SJCRH30 (cell line): ENCODE measurements at regions not wholly inside any gene's neighbourhood (a gene's known extent, or its start where the extent isn't known, plus 50 kb on each side); places are given as distances from the start of the nearest gene placed in this dataset.
"Not testable (repeated sequence)": the region's sequence is repeated elsewhere in the genome, so short reads cannot be mapped to it uniquely, and the experiment has no call there.

Experiments
- DNase-seq, 2 experiments: peaks; one replicate each; pipeline ENCODE4 v3.0.0-alpha.2; 2015 to 2020
- H3K27ac ChIP-seq: fragments of 250-450 bp; sonication (Bioruptor Pico); 2 replicates; pipeline ENCODE4 v1.5.1; 2020; ENCODE audit warnings: mild to moderate bottlenecking, moderate library complexity
- H3K27me3 ChIP-seq: fragments of 250-450 bp; sonication (Bioruptor Pico); 2 replicates; pipeline ENCODE4 v1.5.1; 2020; ENCODE audit warnings: mild to moderate bottlenecking, moderate library complexity
- H3K36me3 ChIP-seq: fragments of 250-450 bp; sonication (Bioruptor Pico); 2 replicates; pipeline ENCODE4 v1.5.1; 2020; ENCODE audit warnings: mild to moderate bottlenecking, moderate library complexity
- H3K4me1 ChIP-seq: fragments of 250-450 bp; sonication (Bioruptor Pico); 2 replicates; pipeline ENCODE4 v1.5.1; 2020; ENCODE audit warnings: mild to moderate bottlenecking, moderate library complexity
- H3K4me3 ChIP-seq: fragments of 250-450 bp; sonication (Bioruptor Pico); 2 replicates; pipeline ENCODE4 v1.5.1; 2020; ENCODE audit warnings: mild to moderate bottlenecking, moderate library complexity
- H3K9me3 ChIP-seq: fragments of 250-450 bp; sonication (Bioruptor Pico); replicated peaks from 2 replicates; pipeline ENCODE4 v1.5.1; 2020; ENCODE audit warnings: mild to moderate bottlenecking, moderate library complexity

GRCh38 chr6:4629789-4630188, 146.4 kb upstream of the CDYL start:
- not testable (repeated sequence) for H3K4me3 ChIP-seq, H3K27me3 ChIP-seq, H3K27ac ChIP-seq, H3K36me3 ChIP-seq, H3K4me1 ChIP-seq, H3K9me3 ChIP-seq, DNase-seq

DNA sequence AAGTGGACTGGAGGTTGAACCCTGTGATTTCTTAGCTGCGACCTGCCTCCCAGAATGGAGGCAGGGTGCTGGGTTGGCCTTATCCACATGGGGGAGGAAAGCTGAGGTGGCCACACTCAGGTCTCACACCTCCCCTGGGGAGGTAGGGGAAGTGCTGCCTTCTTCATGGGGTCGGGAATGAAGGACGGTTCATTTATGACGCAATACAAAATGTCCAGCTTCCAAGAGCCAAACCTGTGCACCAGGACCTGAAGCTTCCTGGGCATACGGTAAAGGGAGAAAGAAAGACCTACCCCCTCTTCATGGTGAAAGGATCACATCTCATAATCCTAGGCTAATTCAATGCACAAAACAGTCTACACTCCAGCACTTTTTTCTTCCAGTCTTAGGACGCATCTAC, 150.6 kb upstream of the CDYL start:
- no peak for DNase-seq
- H3K36me3 ChIP-seq = no peaks in the 10 kb centered on the region
- no peak overlapping the region for H3K27ac ChIP-seq
- no peaks in the 10 kb centered on the region for H3K4me1 ChIP-seq
- no peaks in the 10 kb centered on the region for H3K9me3 ChIP-seq
- no peak overlapping the region for H3K4me3 ChIP-seq
- no peaks in the 10 kb centered on the region for H3K27me3 ChIP-seq

- no peak for DNase-seq
- Histone ChIP-seq H3K36me3 (no peaks in the 10 kb centered on the region), H3K4me3 (no peak overlapping the region), H3K27me3 (no peaks in the 10 kb centered on the region), H3K4me1 (no peaks in the 10 kb centered on the region), H3K9me3 (no peaks in the 10 kb centered on the region), H3K27ac (no peak overlapping the region)
Observed at GRCh38 chr6:4624726-4625125, 151.5 kb upstream of the CDYL start.

- no peaks in the 10 kb centered on the region for H3K4me1 ChIP-seq
- no peak overlapping the region for H3K4me3 ChIP-seq
- no peaks in the 10 kb centered on the region for H3K36me3 ChIP-seq
- no peak overlapping the region for H3K27ac ChIP-seq
- DNase-seq = no peak
- no peaks in the 10 kb centered on the region for H3K27me3 ChIP-seq
- no peaks in the 10 kb centered on the region for H3K9me3 ChIP-seq
Observed at GRCh38 chr6:4620284-4621151, 155.7 kb upstream of the CDYL start.

GRCh38 chr6:4616311-4616710, 159.9 kb upstream of the CDYL start:
- Histone ChIP-seq H3K9me3 (no peaks in the 10 kb centered on the region), H3K4me3 (no peak overlapping the region), H3K4me1 (no peaks in the 10 kb centered on the region), H3K27me3 (no peaks in the 10 kb centered on the region), H3K36me3 (no peaks in the 10 kb centered on the region), H3K27ac (no peak overlapping the region)
- DNase-seq = no peak

DNA sequence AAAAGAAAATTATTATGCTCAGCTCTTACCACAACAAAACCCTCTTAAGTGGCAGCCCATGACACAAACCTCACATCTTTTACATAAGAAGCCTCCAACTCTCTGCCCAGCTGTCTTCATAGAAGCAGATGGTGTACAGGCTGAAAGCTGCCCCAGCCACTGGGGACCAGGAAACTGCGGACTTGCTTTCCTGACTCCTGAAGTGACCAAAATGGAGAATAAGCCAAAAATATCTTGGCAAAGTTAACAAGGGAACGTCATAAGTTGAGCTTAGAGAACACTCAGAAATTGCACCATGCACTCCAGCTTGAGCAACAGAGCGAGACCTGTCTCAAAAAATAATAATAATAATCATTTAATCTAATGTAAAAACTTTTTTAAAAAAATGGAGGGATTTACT, 160.3 kb upstream of the CDYL start:
- Histone ChIP-seq H3K27ac (no peak overlapping the region), H3K27me3 (no peaks in the 10 kb centered on the region), H3K4me1 (no peaks in the 10 kb centered on the region), H3K9me3 (no peaks in the 10 kb centered on the region), H3K36me3 (no peaks in the 10 kb centered on the region), H3K4me3 (no peak overlapping the region)
- DNase-seq = no peak

DNA sequence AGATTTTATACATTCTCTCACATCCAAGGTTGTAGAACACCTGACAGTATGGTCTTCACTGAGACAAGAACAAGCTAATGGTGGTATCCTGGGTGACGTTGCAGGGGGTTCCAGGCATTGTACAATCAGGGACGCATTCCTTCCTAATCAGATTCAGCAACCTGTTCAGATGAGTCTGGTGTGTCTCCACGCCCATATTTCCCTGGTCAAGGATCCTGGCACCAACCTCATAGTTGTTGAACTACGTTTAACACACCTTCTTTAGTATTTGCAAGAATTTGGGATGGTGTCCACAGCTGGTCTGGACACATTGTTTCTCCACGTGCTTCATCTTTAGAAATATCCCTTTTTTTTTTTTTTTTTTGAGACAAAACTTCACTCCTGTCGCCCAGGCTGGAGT, 161.0 kb upstream of the CDYL start:
- Histone ChIP-seq H3K36me3 (no peaks in the 10 kb centered on the region), H3K27ac (no peak overlapping the region), H3K4me3 (no peak overlapping the region), H3K9me3 (no peaks in the 10 kb centered on the region), H3K27me3 (no peaks in the 10 kb centered on the region), H3K4me1 (peaks cover 5% of the 10 kb centered on the region)
- no peak for DNase-seq

GRCh38 chr6:4614637-4615036, 161.6 kb upstream of the CDYL start:
- Histone ChIP-seq H3K4me3 (no peak overlapping the region), H3K27ac (no peak overlapping the region), H3K36me3 (no peaks in the 10 kb centered on the region), H3K4me1 (peaks cover 10% of the 10 kb centered on the region), H3K9me3 (no peaks in the 10 kb centered on the region), H3K27me3 (no peaks in the 10 kb centered on the region)
- no peak for DNase-seq

DNA sequence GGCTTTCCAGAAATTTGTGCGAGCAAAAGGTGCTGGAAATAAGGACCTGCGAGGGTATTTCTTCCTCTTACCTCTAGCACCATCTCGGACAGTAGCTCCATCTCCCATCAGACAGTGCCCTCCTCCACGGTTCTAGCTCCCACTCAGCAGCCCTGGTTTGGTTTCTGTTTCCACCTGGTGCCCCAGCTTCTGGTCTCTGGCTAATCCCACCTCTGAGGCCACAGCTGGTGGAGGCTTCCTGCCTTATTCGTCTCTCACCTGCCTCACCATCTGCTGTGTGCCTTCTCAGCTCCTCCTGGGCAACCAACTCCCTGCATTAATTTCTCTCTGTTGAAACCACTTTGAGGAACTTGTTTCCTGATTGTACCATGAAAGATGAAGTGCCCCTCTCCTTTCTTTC, 162.4 kb upstream of the CDYL start:
- Histone ChIP-seq H3K36me3 (no peaks in the 10 kb centered on the region), H3K4me3 (no peak overlapping the region), H3K4me1 (peaks cover 16% of the 10 kb centered on the region), H3K9me3 (no peaks in the 10 kb centered on the region), H3K27ac (no peak overlapping the region), H3K27me3 (no peaks in the 10 kb centered on the region)
- no peak for DNase-seq

- H3K36me3 ChIP-seq = no peaks in the 10 kb centered on the region
- no peaks in the 10 kb centered on the region for H3K27me3 ChIP-seq
- H3K4me3 ChIP-seq = no peak overlapping the region
- H3K9me3 ChIP-seq = no peaks in the 10 kb centered on the region
- H3K4me1 ChIP-seq = peaks cover 18% of the 10 kb centered on the region
- peak in 1 of 2 experiments; percentile 25 for DNase-seq
- no peak overlapping the region for H3K27ac ChIP-seq
Observed at GRCh38 chr6:4613381-4613780, 162.8 kb upstream of the CDYL start.

- no peaks in the 10 kb centered on the region for H3K9me3 ChIP-seq
- no peak overlapping the region for H3K27ac ChIP-seq
- H3K4me1 ChIP-seq = peaks cover 24% of the 10 kb centered on the region
- H3K27me3 ChIP-seq = no peaks in the 10 kb centered on the region
- no peak for DNase-seq
- no peak overlapping the region for H3K4me3 ChIP-seq
- no peaks in the 10 kb centered on the region for H3K36me3 ChIP-seq
Observed at GRCh38 chr6:4612636-4613171, 163.5 kb upstream of the CDYL start.

- Histone ChIP-seq H3K27ac (no peak overlapping the region), H3K4me1 (peaks cover 31% of the 10 kb centered on the region), H3K36me3 (no peaks in the 10 kb centered on the region), H3K27me3 (no peaks in the 10 kb centered on the region), H3K4me3 (no peak overlapping the region), H3K9me3 (no peaks in the 10 kb centered on the region)
- DNase-seq = no peak
Observed at GRCh38 chr6:4611429-4612129, 164.6 kb upstream of the CDYL start.

DNA sequence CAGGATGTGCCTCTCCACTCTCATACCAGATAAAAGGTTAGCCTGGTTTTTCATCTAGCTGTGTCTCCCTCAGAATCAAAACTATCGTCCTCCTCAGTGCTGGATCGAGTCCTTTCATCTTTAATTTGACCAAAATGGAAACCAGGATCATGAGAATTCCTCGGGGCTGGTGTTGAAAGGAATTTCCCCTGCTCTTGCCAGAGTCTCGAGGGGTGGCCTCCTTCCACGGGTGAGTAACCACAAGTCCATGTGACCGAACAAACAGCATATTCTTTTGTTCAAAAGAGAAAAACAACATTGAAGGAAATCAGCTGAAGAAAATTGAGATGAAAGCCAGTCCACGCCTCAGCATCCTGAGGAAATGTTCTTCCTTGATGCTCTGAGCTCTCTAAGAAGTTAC, 165.9 kb upstream of the CDYL start:
- DNase-seq = peak; percentile 30 to 39
- Histone ChIP-seq H3K4me1 (peaks cover 40% of the 10 kb centered on the region), H3K4me3 (no peak overlapping the region), H3K36me3 (no peaks in the 10 kb centered on the region), H3K9me3 (no peaks in the 10 kb centered on the region), H3K27ac (peak overlapping the region; percentile 29), H3K27me3 (no peaks in the 10 kb centered on the region)

DNA sequence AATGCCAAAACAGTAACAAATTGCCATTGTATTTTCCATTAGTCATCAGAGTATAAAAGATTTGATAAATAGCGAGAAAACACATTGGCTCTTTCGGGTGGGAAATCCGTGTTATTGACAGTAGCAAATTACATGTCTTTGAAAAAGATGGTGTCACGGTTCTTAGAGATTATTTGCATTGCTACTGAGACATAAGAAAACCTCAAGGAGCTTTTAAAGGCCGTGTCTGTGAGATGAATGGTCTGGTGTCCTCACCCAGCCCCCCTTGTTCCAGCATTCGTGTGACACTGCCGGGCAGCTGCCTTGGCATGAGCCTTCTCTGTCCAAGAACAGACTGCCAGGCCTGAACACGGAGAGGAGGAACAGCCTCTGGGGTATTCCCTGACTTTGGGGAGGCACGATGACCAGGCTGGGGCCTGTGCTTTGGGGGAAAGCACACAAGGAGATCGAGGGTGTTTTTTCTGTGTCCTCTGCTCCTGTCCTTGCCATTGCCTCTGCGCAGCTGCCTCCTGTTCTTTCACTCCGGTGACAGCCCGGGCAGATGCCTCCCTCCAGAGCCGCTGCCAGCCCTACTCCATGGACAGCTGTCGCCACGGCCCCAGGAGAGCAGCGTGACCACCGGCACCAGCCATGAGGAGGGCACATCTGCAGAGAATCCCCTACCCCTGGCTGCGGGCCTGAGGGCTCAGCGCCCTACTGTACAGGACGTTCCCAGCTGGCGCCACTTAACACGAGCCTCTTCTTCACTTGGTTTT, 167.7 kb upstream of the CDYL start:
- Histone ChIP-seq H3K36me3 (no peaks in the 10 kb centered on the region), H3K4me3 (peak overlapping the region; percentile 49), H3K27me3 (no peaks in the 10 kb centered on the region), H3K4me1 (peaks cover 40% of the 10 kb centered on the region), H3K27ac (peak overlapping the region; percentile 99), H3K9me3 (no peaks in the 10 kb centered on the region; the same call in 1 of the 2 replicates)
- peak; percentile 94 for DNase-seq

GRCh38 chr6:4607793-4608192, 168.4 kb upstream of the CDYL start:
- H3K36me3 ChIP-seq = no peaks in the 10 kb centered on the region
- peak; percentile 26 to 59 for DNase-seq

More at GRCh38 chr6:4607793-4608192, 168.4 kb upstream of the CDYL start:
- Histone ChIP-seq H3K4me1 (peaks cover 40% of the 10 kb centered on the region), H3K27ac (peak overlapping the region; percentile 99), H3K9me3 (no peaks in the 10 kb centered on the region; the same call in 1 of the 2 replicates), H3K27me3 (no peaks in the 10 kb centered on the region), H3K4me3 (peak overlapping the region; percentile 49)
